NCI-H2107 treated with DMSO at 0.1 percent for 48 hours (cell line): ENCODE measurements at regions not wholly inside any gene's neighbourhood (a gene's known extent, or its start where the extent isn't known, plus 50 kb on each side); places are given as distances from the start of the nearest gene placed in this dataset.
"Not testable (repeated sequence)": the region's sequence is repeated elsewhere in the genome, so short reads cannot be mapped to it uniquely, and the experiment has no call there.

Experiments
- DNase-seq: peaks from one replicate; lab custom pipeline; 2025; ENCODE audit not compliant: unreplicated experiment; lab: John Stamatoyannopoulos, UW

DNA sequence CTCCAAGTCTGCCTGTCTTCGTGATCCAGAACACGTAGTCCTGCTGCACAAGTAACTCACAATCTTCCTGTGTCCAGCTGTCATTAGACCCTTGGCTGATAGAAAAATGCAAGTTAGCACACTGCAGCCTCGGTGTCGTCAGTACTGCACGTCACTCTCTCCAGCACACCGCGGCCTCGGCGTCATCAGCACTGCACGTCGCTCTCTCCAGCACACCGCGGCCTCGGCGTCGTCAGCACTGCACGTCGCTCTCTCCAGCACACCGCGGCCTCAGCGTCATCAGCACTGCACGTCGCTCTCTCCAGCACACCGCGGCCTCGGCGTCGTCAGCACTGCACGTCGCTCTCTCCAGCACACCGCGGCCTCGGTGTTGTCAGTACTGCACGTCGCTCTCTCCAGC lies 160.0 kb downstream of the FOXL1 start:
- not testable (repeated sequence) for DNase-seq

DNA sequence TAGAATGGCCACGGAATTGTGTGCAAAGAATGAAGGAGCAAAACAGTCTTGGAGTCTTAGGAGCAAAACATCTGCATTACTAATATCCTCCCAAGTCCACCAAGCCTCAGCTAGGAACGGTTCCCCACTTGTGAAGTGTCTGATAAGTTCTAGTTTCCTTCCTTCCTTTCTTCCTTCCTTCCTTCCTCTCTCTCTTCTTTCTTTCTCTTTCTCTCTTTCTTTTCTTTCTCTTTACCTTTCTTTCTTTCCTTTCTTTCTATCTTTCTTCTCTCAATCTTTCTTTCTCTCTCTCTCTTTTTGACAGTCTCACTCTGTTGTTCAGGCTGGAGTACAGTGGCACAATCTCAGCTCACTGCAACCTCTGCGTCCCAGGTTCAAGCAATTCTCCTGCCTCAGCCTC lies 160.8 kb downstream of the FOXL1 start:
- DNase-seq, result no peak

DNA sequence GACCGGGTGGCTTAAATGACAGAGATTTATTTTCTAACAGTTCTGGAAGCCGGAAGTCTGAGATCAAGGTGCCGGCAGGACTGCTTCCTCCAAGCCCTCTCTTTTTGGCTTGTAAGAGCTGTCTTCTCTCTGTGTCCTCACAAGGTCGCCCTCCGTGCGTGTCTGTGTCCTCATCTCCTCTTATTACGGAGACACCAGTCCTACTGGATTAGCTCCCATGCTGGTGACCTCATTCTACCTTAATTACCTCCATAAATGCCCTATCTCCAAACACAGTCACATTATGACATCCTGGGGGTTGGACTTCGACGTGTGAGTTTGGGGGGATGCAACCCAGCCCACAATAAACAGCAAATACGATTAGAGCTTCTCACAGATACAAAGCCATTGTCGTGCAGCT lies 161.5 kb downstream of the FOXL1 start:
- no peak for DNase-seq

DNA sequence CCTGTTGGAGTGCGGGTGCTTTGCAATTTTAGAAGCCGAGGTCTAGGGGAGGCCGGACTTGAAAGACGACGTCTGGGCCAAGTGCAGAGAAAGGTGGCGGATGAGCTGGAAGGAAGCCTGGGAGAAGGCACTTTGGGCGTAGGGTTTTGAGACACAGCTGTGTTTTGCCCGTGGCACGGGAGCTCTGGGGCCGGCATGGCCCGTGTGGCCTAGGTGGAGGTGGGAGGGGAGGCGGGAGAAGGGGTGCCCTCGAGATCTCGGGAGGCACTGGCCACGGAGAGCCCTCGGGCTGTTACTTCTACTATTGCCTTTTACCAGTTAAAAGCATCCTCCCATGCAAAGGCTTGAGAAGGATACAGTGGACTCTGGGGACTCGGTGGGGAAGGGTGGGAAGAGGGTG lies 161.9 kb downstream of the FOXL1 start:
- no peak for DNase-seq

DNA sequence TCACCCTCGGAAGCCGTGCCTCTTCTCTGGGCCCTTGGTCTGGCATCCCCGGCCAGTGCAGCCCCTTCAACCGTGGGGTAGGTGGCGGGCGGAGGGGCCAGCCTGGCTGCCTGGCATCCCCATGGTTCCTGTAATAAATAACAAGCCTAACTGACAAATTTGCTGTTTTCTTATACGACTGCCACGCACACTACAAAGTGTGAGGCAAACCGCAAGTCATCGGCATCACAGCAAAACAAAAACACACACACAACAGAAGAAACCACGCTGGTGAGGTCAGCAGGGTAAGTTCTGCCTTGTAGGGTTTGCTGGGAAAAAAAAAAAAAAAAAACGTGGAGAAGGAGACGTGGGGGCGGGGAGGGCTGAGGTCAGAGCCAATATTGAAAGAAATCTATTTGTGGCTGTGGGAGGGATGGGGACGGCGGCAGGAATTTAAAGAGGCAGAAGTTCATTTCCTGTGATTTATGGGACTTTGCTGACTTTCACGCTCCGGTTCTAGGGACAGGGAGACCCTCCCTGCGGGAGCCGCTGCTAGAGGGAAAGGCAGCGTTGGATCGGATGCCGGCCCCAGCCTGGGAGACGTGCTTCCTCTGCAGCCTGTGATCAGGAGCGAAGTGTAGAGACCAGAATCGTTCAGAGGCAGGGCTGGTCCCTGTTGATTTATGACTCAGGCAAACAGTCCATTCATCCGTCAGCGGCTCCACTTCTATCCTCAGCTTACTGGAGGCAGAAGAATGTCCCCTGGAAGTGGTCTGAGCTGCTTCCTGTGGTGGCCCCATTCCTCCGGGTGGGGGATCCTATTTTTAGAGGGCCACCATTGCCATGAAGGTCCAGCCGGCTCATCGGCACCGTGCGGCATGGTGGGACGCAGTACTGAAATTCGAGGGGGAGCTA lies 162.8 kb downstream of the FOXL1 start:
- no peak for DNase-seq

DNA sequence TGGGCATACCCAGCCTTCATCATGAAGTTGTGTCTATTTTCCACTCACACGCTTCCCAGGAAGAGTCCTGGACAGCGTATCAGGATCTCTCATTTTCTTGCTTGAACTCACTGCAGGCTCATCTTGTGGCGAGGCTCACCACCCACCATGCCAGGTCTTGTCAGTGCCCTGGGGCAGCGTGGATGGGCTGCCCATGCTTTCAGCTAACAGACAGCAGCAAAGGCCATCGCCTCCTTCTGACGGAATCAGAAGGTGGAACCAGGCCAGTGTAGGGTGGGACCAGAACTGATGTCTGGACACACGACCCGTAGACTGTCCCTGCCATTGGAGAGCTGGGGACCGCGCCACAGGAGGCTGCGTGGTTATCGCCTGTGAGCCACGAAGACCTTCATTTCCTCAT lies 169.4 kb downstream of the FOXL1 start:
- no peak for DNase-seq

DNA sequence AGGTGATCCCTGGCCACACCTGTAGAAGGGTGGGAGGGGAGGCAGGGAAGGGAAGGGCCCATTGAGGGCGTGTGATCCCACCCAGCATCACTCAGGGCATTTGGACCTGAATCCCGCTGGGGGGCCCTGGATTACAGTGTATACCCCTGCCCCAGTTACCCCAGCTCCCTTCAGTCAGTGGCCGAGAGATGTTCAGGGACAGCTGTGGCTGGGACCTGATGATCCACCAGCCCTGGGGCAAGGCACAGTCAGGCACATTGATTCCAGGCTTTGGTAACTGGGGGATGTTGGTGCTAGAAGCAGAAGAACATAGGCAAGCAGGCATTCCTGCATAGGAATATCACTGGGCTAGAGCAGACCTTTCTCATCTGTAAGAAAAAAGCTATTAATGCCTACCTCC lies 170.3 kb downstream of the FOXL1 start:
- no peak for DNase-seq

DNA sequence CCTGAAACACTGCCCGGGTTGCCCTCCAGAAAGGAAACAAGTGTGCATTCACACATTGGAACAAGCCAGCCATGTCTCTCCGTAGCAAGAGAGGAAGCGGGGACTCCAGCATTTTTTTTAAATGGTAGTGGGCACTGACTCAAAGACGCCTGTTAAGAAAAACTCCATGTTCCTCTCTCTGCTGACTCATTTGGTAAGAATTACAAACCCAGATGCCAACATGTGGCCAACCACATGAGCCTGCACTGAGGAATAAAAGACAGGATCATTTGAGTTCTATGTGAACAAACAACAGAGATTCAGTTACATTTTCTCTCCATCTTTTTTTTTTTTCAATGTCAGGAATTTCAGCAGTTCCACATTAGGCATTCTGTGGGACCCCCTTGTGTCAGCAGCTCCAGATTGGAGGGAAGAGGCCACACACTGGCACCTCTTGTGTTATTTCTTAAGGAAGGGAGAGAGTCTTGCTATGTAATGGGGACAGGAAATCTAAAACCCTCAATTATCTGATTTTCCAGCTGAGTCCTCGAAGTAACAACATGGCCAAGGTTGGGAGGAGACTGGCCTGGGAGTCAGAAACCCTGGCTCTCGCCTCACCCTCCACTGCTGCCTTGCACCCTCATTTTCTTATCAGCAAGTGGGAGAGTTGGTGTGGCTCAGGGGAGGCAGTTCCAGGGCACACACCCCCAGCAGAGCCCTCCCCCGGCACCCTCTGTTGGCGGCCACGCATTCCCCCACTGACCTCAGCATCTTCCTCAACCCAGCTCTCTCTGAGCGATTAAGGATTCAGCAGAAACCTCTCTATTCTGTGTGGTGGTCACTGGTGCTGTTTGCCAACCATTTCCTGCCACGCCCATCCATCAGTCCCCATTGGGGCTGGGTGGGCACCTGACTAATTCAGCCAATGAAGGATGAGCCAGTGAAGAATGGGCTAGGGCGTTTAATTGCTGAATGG lies 173.0 kb downstream of the FOXL1 start:
- no peak for DNase-seq

DNA sequence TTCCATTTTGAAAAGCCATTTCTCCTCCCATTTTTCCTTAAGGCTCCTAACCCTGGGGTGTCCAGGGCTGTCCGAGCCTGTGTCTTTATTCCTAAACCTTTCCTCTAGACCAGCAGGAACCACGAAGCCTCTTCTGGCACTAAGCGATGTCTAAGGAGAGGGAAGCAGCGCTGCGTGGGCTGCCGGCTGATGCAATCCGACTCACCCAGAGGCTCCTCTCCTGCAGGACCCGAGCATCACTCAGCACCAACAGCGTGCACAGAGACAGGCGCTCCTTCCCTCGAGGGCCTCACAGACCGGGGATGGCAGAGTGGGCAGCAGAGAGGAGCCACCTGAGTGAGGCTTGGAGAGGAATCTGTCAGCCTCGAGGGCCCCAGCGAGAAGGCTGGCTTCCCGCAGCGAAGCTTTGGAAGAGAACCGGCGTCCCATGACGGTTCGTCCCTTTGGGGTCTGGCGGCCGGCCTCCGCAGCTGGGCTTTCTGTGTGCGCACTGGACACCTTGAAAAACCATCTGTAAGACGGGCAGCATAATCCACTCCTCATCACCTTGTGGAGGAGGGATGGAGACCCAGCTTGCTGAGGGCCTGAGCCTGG lies 174.3 kb downstream of the FOXL1 start:
- DNase-seq, result no peak

DNA sequence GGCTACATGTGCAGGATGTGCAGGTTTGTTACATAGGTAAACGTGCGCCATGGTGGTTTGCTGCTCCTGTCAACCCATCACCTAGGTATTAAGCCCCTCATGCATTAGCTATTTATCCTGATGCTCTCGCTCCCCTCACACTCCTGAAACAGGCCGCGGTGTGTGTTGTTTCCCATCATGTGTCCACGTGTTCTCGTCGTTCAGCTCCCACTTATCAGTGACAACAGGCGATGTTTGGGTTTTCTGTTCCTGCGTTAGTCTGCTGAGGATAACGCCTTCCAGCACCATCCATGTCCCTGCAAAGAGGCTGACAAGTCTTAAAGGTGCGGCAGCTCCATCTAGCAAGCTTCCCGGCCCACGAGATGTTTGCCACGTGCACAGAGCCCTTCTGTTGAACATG lies 175.1 kb downstream of the FOXL1 start:
- no peak for DNase-seq

DNA sequence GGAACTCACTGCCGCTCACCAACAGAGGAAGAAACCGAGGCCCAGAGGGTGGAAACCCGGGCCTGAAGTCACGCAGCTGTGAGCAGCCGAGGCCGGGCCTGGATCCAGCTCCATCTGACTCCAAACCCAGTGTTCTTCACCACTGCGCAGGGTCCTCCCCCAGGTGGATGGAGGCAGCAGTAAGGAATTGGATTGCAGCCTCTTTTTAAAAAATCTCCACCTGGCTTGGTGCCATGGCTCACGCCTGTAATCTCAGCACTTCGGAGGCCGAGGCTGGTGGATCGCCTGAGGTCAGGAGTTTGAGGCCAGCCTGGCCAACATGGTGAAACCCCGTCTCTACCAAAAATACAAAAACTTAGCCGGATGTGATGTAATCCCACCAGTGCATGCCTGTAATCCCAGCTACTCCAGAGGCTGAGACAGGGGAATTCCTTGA lies 177.2 kb downstream of the FOXL1 start:
- DNase-seq, result no peak

DNA sequence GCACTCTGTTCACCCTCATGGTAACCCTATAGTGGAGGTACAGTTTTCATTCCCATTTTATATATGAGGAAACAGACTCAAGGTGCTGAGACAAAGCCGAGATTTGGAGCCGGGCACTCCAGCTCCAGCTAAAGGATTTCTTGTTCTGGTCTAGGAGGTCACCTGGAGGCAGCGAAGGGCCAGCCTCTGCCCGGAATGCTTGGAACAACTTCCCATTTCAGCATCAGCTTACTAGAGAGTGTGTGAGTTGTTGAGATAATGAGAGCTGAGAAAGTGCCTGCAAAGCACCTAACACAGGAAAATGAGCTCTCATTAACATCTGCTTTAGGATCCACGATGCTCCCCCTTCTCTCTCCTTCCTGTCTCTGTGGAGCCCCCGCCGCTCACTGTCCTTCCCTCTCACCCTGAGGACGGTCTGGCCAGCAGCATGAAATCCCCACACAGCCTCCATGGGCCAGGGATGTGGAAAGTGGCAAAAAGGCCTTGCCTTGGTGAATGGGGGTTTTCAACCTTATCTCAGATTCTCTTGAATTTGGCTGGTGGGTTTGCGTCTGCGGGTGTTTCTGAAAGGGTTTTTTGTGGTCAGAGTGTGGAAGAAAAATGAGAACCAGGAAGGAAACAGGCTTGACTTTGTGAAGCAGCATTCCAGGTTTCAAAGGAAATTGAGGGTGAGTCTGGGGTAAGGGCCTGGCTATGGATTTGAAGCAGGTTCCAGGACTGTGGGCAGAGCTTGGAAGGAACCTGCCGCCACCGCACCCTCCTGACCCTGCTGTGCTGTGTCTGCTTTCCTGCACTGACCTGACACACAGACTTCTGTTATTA lies 178.7 kb downstream of the FOXL1 start:
- no peak for DNase-seq

DNA sequence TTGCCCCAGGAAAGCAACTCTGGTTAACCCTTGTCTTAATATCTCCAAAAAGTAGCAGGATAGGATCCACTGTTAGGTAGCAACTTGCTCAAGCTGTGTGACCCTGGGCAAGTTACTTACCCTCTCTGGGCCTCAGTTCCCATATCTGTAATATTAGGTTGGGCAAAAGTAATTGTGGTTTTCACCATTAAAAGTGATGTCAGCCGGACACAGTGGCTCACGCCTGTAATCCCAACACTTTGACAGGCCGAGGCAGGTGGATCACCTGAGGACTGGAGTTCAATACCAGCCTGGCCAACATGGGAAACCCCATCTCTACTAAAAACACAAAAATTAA lies 179.3 kb downstream of the FOXL1 start:
- DNase-seq, result no peak

DNA sequence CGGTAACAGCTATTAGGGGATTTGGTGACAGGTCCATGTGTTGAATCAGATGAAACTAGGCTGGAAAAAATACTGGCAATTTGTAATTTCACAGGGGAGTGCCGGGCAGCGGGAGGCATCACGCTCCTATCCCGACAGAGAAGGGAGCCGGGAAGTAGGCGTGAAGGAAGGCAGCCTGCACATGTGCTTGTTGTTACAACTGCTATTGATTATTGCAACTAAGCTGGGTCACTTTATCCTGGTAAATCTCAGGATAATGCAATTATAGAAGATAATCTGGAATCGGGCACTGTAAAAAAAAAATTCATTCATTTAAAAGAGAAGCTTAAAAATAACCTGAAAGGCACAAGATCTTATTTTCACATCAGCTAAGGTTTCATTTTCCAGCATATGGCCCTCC lies 180.6 kb downstream of the FOXL1 start:
- no peak for DNase-seq

DNA sequence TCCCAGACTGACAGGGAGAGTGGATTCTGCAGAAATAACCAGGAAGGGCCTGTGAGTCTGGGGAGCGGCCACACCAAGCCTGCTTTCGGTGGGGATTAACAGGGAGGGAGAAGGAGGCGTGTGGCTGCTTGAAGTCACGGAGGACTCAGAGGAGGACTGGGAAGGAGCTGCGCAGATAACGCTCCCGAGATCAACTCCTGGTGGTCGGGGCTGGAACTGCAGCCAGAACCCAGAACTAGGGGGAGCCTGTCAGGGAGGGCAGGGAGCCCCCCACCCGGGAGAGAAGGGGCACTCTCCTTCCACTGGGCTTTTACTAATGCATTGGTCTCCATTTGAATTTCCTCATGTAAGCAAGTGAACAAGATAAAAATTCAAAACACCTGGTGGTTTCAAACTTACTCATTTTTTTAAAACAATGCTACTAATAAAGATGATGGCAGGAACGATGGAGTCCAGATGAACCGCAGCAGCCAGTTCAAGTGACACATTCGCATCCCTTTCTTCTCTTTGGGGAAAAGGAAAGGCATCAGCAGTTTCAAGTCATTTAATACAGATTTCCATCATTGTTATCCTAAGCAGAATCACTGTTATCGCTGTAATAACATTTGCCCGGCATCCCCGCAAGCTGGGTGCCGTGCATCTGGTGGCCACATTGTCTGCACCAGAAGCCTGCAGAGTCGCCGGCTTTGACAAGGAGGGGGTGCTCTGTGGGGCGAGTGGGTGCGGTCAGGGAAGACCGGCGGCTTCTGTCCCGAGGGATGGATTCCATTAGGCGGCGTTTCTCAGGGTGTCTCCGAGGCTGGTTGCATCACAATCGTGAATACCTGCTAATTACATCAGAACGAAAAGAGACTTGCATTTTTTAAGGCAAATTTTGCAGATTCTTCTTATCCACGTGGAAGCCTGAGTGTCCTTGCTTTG lies 183.0 kb downstream of the FOXL1 start:
- DNase-seq, result no peak

DNA sequence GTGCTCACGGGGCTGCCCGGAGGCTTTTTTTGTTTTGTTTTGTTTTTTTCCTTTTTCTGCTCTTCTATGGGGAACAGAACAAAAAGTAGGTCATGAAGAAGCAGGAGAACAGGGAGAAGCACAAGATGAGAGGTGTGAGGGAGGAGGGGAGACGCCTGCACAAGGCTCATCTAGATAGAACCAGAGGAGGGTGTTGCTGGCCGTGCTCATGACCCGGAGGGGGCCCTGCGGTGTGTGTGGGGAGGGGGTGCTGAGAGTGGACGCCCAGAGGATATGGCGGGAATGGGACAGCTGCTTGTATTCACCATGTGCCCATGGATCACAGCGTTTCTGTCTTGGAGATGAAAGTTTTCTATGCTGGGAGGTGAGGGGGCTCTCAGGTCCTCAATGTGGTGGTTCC lies 183.7 kb downstream of the FOXL1 start:
- no peak for DNase-seq

DNA sequence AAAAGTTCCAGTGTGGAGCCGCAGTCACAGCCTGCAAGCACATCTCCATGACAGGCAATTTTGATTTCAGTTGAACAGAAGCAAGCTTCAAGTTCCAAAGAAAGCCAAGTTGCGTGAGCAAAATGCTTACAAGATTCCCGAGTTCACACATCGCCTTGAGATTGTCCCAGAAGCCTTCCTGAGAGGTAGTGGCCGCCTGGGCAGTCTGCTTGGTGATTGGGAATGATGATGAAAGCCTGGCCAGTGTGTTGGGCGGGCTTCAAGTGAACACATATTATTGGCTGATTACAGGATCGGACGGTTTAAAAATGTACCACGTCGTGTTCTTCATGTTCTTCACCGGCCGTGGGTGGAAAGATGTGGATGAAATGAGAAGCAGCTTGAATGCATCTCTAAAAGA lies 185.5 kb downstream of the FOXL1 start:
- DNase-seq, result no peak

DNA sequence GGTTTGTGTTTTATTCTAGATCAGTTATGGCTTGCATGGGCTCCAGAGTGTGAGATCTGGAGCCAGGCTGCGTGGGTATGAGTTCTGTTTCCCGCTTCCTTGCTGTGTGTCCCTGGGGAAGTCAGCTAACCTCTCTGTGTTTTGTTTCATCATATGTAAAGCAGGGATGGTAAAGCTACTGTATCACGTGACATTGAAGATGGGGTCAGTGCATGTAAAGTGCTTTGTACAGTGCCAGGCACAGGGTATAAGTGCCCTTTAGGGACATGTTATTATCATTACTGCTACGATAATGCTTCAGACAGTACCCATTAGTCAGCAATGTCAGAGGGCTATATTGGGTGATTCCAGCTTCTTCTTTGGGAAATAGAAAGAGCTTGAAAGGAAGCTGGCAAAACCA lies 186.2 kb downstream of the FOXL1 start:
- no peak for DNase-seq

DNA sequence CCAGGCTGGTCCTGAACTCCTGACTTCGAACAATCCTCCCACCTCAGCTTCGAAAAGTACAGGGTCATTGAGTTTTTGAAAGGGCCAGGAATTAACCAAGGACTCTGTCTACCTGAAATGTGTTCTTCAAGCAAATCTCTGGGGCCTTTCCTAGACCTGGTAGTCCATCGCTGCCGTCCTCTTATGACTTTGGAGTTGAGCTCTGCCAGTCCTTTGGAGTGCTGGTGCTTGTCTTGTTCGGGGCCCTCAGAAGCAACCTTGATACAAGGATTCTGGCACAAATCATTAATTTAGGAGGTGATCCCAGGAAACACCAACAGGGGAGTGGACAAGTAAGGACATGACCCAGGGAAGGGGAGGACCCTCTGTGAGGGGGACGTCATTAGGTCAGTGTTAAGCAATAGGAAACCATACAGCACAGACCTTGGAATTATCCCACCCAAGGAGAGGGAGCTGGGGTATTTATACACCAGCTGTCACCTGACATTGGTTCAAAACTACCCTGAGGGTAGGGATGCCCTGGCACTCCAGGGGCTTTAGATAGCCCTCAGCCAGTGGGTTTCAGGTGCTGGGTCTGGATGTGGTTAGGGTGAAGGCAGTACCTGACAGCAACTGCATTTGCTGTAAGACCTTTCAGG lies 187.2 kb downstream of the FOXL1 start:
- no peak for DNase-seq
